GM23338 (cell line): ENCODE measurements at regions not wholly inside any gene's neighbourhood (a gene's known extent, or its start where the extent isn't known, plus 50 kb on each side); places are given as distances from the start of the nearest gene placed in this dataset.

Experiments used
- TF ChIP-seq, protein P1 (sequence below), 2 experiments: fragments of 200-600 bp in 1 of 2; sonication (generic) in 1 of 2; conservative IDR thresholded peaks; 2 replicates each; pipeline versions ENCODE4 v1.5.1 to v1.6.1; 2016 to 2017; ENCODE audit warnings: antibody characterized with exemption in 2 of 2, low read depth in 2 of 2, mild to moderate bottlenecking in 2 of 2, moderate library complexity in 1 of 2
- TF ChIP-seq, protein P2 (sequence below): IDR thresholded peaks from one replicate; pipeline ENCODE4 v1.6.1; 2018; ENCODE audit warnings: antibody characterized with exemption; ENCODE audit not compliant: unreplicated experiment

GRCh38 chr12:63317880-63318279 lies 166.9 kb upstream of the AVPR1A start:
- TF ChIP-seq, protein P1, sequence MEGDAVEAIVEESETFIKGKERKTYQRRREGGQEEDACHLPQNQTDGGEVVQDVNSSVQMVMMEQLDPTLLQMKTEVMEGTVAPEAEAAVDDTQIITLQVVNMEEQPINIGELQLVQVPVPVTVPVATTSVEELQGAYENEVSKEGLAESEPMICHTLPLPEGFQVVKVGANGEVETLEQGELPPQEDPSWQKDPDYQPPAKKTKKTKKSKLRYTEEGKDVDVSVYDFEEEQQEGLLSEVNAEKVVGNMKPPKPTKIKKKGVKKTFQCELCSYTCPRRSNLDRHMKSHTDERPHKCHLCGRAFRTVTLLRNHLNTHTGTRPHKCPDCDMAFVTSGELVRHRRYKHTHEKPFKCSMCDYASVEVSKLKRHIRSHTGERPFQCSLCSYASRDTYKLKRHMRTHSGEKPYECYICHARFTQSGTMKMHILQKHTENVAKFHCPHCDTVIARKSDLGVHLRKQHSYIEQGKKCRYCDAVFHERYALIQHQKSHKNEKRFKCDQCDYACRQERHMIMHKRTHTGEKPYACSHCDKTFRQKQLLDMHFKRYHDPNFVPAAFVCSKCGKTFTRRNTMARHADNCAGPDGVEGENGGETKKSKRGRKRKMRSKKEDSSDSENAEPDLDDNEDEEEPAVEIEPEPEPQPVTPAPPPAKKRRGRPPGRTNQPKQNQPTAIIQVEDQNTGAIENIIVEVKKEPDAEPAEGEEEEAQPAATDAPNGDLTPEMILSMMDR (conservative IDR thresholded peaks at IDR 0.05; ENCODE audit: low read depth in 2 of 2): no peak
- TF ChIP-seq, protein P2, sequence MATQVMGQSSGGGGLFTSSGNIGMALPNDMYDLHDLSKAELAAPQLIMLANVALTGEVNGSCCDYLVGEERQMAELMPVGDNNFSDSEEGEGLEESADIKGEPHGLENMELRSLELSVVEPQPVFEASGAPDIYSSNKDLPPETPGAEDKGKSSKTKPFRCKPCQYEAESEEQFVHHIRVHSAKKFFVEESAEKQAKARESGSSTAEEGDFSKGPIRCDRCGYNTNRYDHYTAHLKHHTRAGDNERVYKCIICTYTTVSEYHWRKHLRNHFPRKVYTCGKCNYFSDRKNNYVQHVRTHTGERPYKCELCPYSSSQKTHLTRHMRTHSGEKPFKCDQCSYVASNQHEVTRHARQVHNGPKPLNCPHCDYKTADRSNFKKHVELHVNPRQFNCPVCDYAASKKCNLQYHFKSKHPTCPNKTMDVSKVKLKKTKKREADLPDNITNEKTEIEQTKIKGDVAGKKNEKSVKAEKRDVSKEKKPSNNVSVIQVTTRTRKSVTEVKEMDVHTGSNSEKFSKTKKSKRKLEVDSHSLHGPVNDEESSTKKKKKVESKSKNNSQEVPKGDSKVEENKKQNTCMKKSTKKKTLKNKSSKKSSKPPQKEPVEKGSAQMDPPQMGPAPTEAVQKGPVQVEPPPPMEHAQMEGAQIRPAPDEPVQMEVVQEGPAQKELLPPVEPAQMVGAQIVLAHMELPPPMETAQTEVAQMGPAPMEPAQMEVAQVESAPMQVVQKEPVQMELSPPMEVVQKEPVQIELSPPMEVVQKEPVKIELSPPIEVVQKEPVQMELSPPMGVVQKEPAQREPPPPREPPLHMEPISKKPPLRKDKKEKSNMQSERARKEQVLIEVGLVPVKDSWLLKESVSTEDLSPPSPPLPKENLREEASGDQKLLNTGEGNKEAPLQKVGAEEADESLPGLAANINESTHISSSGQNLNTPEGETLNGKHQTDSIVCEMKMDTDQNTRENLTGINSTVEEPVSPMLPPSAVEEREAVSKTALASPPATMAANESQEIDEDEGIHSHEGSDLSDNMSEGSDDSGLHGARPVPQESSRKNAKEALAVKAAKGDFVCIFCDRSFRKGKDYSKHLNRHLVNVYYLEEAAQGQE: no peak
